Head of caudate nucleus (tissue), 42 donors: ENCODE measurements at regions not wholly inside any gene's neighbourhood (a gene's known extent, or its start where the extent isn't known, plus 50 kb on each side); places are given as distances from the start of the nearest gene placed in this dataset.

Experiments used
- DNase-seq, 42 donors: peaks; one replicate each; pipeline versions ENCODE4 v3.0.0 to v3.0.0-alpha.2; 2020 to 2021; ENCODE audit warnings: mixed read lengths in 7 of 42
- intact Hi-C: fragments of 100-400 bp; cut with DNase I; formaldehyde crosslinking; loops from one replicate; pipeline ENCODE4 v1.15.0; 2022

- intact Hi-C loops, result no loop called here
- no peak for DNase-seq
Measured at GRCh38 chr11:37078521-37078920, 480.5 kb upstream of the RAG2 start.

- DNase-seq, result no peak
- intact Hi-C loops, result no loop called here
Measured at GRCh38 chr11:37076866-37077265, 478.8 kb upstream of the RAG2 start.

- no peak for DNase-seq
- intact Hi-C loops, result no loop called here
Measured at GRCh38 chr11:37072538-37073055, 474.6 kb upstream of the RAG2 start.

- intact Hi-C loops, result no loop called here
- DNase-seq, result no peak
Measured at GRCh38 chr11:37050311-37050710, 452.3 kb upstream of the RAG2 start.

- intact Hi-C loops, result no loop called here
- no peak for DNase-seq
Measured at GRCh38 chr11:37040921-37041320, 442.9 kb upstream of the RAG2 start.

- no peak for DNase-seq
- intact Hi-C loops, result no loop called here
Measured at GRCh38 chr11:37038911-37039310, 440.9 kb upstream of the RAG2 start.

- intact Hi-C loops, result no loop called here
- DNase-seq, result no peak
Measured at GRCh38 chr11:37026741-37027140, 428.7 kb upstream of the RAG2 start.

GRCh38 chr11:37026326-37026725 is 428.3 kb upstream of the RAG2 start:
- intact Hi-C loops, result no loop called here
- no peak for DNase-seq

GRCh38 chr11:37006563-37006962 is 408.5 kb upstream of the RAG2 start:
- DNase-seq, result no peak
- intact Hi-C loops, result no loop called here

- intact Hi-C loops, result no loop called here
- no peak for DNase-seq
Measured at GRCh38 chr11:37002831-37003230, 404.8 kb upstream of the RAG2 start.

- intact Hi-C loops, result no loop called here
- DNase-seq, result no peak
Measured at GRCh38 chr11:36997656-36998055, 399.6 kb upstream of the RAG2 start.

GRCh38 chr11:36996795-36997194 is 398.8 kb upstream of the RAG2 start:
- intact Hi-C loops, result no loop called here
- peak in 23 of 42 donors; percentile 7 to 71 (median 25) for DNase-seq

- intact Hi-C loops, result no loop called here
- DNase-seq, result no peak
Measured at GRCh38 chr11:36994208-36994607, 396.2 kb upstream of the RAG2 start.

- intact Hi-C loops, result no loop called here
- DNase-seq, result no peak
Measured at GRCh38 chr11:36988556-36988955, 390.5 kb upstream of the RAG2 start.

- DNase-seq, result no peak
- intact Hi-C loops, result no loop called here
Measured at GRCh38 chr11:36985562-36985961, 387.5 kb upstream of the RAG2 start.

- DNase-seq, result no peak
- intact Hi-C loops, result no loop called here
Measured at GRCh38 chr11:36976741-36977140, 378.7 kb upstream of the RAG2 start.

GRCh38 chr11:36974771-36975170 is 376.7 kb upstream of the RAG2 start:
- intact Hi-C loops, result no loop called here
- no peak for DNase-seq

GRCh38 chr11:36953976-36954375 is 355.9 kb upstream of the RAG2 start:
- intact Hi-C loops, result no loop called here
- no peak for DNase-seq

- DNase-seq, result no peak
- intact Hi-C loops, result no loop called here
Measured at GRCh38 chr11:36948460-36949127, 350.6 kb upstream of the RAG2 start.

GRCh38 chr11:36945384-36945783 is 347.3 kb upstream of the RAG2 start:
- intact Hi-C loops, result no loop called here

GRCh38 chr11:36933481-36933880 is 335.4 kb upstream of the RAG2 start:
- DNase-seq, result no peak
- intact Hi-C loops, result no loop called here

More at GRCh38 chr11:36945384-36945783, 347.3 kb upstream of the RAG2 start:
- DNase-seq, result no peak
